Keratinocyte (primary cell): ENCODE measurements at regions not wholly inside any gene's neighbourhood (a gene's known extent, or its start where the extent isn't known, plus 50 kb on each side); places are given as distances from the start of the nearest gene placed in this dataset.

Source experiments
- DNase-seq: peaks from one replicate; pipeline ENCODE4 v3.0.0-alpha.2; 2011; ENCODE audit warnings: low read depth, missing footprints, low spot score
- FAIRE-seq: peaks from 2 replicates; lab custom pipeline; 2011; peaks lifted over from hg19 to GRCh38; lab: Jason Lieb, UNC
- H2AFZ ChIP-seq: 2 replicates; pipeline ENCODE4 v1.6.0; 2012; ENCODE audit warnings: low read length, control low read depth, inconsistent platforms; ENCODE audit not compliant: control insufficient read depth
- H3K27ac ChIP-seq: 2 replicates; pipeline ENCODE4 v1.5.1; 2011; ENCODE audit warnings: low read length; ENCODE audit not compliant: control insufficient read depth, insufficient read depth
- H3K27me3 ChIP-seq: 3 replicates; pipeline ENCODE4 v1.6.0; 2011; ENCODE audit warnings: low read length; ENCODE audit not compliant: control insufficient read depth, insufficient read depth; ENCODE audit errors: extremely low read depth
- H3K36me3 ChIP-seq, 2 experiments: 2 replicates in 1 of 2; 3 replicates in 1 of 2; pipeline ENCODE4 v1.5.1; 2011; ENCODE audit warnings: low read length in 2 of 2, mild to moderate bottlenecking in 1 of 2; ENCODE audit not compliant: control insufficient read depth in 2 of 2, insufficient read depth in 2 of 2; ENCODE audit errors: extremely low read depth in 1 of 2
- H3K4me1 ChIP-seq: 3 replicates; pipeline ENCODE4 v1.5.1; 2011; ENCODE audit warnings: low read length; ENCODE audit not compliant: control insufficient read depth, insufficient read depth; ENCODE audit errors: extremely low read depth
- H3K4me2 ChIP-seq: 3 replicates; pipeline ENCODE4 v1.6.0; 2011; ENCODE audit warnings: low read depth, low read length; ENCODE audit not compliant: control insufficient read depth, insufficient read depth; ENCODE audit errors: extremely low read depth
- H3K4me3 ChIP-seq, 3 experiments: fragments of 200-600 bp in 1 of 3; sonication (generic) in 1 of 3; 2 replicates in 2 of 3; 3 replicates in 1 of 3; pipeline ENCODE4 v1.5.1; 2011 to 2016; ENCODE audit warnings: low read length in 3 of 3, mild to moderate bottlenecking in 3 of 3, control low read depth in 2 of 3, inconsistent platforms in 1 of 3, low read depth in 1 of 3, mixed read lengths in 1 of 3, mixed run types in 1 of 3, moderate library complexity in 1 of 3; ENCODE audit not compliant: control insufficient read depth in 2 of 3, insufficient read depth in 2 of 3; ENCODE audit errors: extremely low read depth in 1 of 3
- H3K79me2 ChIP-seq: 2 replicates; pipeline ENCODE4 v1.6.0; 2012; ENCODE audit warnings: low read length; ENCODE audit not compliant: control insufficient read depth, insufficient read depth
- H3K9ac ChIP-seq: 3 replicates; pipeline ENCODE4 v1.6.0; 2011; ENCODE audit warnings: low read length; ENCODE audit not compliant: control insufficient read depth, insufficient read depth; ENCODE audit errors: extremely low read depth
- H3K9me1 ChIP-seq: 3 replicates; pipeline ENCODE4 v1.6.0; 2011; ENCODE audit warnings: low read length; ENCODE audit not compliant: control insufficient read depth, insufficient read depth; ENCODE audit errors: extremely low read depth
- H3K9me3 ChIP-seq: 2 replicates; pipeline ENCODE4 v1.5.1; 2012; ENCODE audit warnings: low read depth, low read length; ENCODE audit not compliant: control insufficient read depth
- H4K20me1 ChIP-seq: 3 replicates; pipeline ENCODE4 v1.6.0; 2011; ENCODE audit warnings: low read length; ENCODE audit not compliant: control insufficient read depth, insufficient read depth; ENCODE audit errors: extremely low read depth
- CTCF ChIP-seq, 3 experiments: IDR thresholded peaks in 1 of 3; conservative IDR thresholded peaks in 1 of 3; optimal IDR thresholded peaks in 1 of 3; 2 replicates in 2 of 3; 3 replicates in 1 of 3; pipeline versions ENCODE3 to v1.5.1; 2011; ENCODE audit warnings: low read length in 3 of 3, mild to moderate bottlenecking in 3 of 3, moderate library complexity in 2 of 3, control low read depth in 1 of 3, inconsistent platforms in 1 of 3; ENCODE audit not compliant: insufficient read depth in 2 of 3; ENCODE audit errors: extremely low read depth in 1 of 3
- EZH2 ChIP-seq: IDR thresholded peaks from one replicate; pipeline ENCODE4 v1.6.1; 2012; ENCODE audit warnings: inconsistent platforms, mild to moderate bottlenecking, low read length, moderate library complexity
- dilution Hi-C: fragments of 300-500 bp; cut with MboI; formaldehyde crosslinking; loops from one replicate; pipeline ENCODE4 v1.7.0; 2020; ENCODE audit warnings: low sequenced_read_pairs; ENCODE audit not compliant: extremely low pct_ligation_motif_present

GRCh38 chr5:179427676-179428056, 82.4 kb upstream of the ADAMTS2 start:
- dilution Hi-C loops = no loop called here
- Histone ChIP-seq H3K79me2 (no peaks in the 10 kb centered on the region), H3K9ac (no peak overlapping the region), H4K20me1 (no peaks in the 10 kb centered on the region), H3K4me3 (no peak overlapping the region), H3K9me3 (peaks cover 16% of the 10 kb centered on the region), H3K9me1 (no peaks in the 10 kb centered on the region), H3K4me2 (no peak overlapping the region), H3K36me3 (no peaks in the 10 kb centered on the region), H3K27ac (no peak overlapping the region), H3K4me1 (no peaks in the 10 kb centered on the region), H2AFZ (no peak overlapping the region), H3K27me3 (no peaks in the 10 kb centered on the region)
- FAIRE-seq (no peak), DNase-seq (no peak)
- no peak for TF ChIP-seq EZH2
- no peak for TF ChIP-seq CTCF (optimal IDR thresholded peaks at IDR 0.05 in 1 of 3, IDR thresholded peaks at IDR 0.05 in 1 of 3, conservative IDR thresholded peaks at IDR 0.05 in 1 of 3; ENCODE audit: extremely low read depth in 1 of 3, insufficient read depth in 2 of 3, low read length in 3 of 3)

- no peaks in the 10 kb centered on the region for H3K9me1 ChIP-seq
- H3K4me2 ChIP-seq = no peak overlapping the region
- H3K36me3 ChIP-seq = no peaks in the 10 kb centered on the region
- dilution Hi-C loops = no loop called here
- no peaks in the 10 kb centered on the region for H3K79me2 ChIP-seq
- no peak for DNase-seq
- no peak overlapping the region for H2AFZ ChIP-seq
- H3K4me3 ChIP-seq = no peak overlapping the region
- H3K27me3 ChIP-seq = no peaks in the 10 kb centered on the region
- no peak for FAIRE-seq
- H3K9me3 ChIP-seq = peaks cover 14% of the 10 kb centered on the region
- no peaks in the 10 kb centered on the region for H4K20me1 ChIP-seq
- H3K27ac ChIP-seq = no peak overlapping the region
- no peak overlapping the region for H3K9ac ChIP-seq
- no peaks in the 10 kb centered on the region for H3K4me1 ChIP-seq
- TF ChIP-seq CTCF (optimal IDR thresholded peaks at IDR 0.05 in 1 of 3, IDR thresholded peaks at IDR 0.05 in 1 of 3, conservative IDR thresholded peaks at IDR 0.05 in 1 of 3; ENCODE audit: extremely low read depth in 1 of 3, insufficient read depth in 2 of 3, low read length in 3 of 3) = no peak
- no peak for TF ChIP-seq EZH2
Observed at GRCh38 chr5:179427032-179427675, 81.9 kb upstream of the ADAMTS2 start.
